ENCODE measurements at regions not wholly inside any gene's neighbourhood (a gene's known extent, or its start where the extent isn't known, plus 50 kb on each side); places are given as distances from the start of the nearest gene placed in this dataset.

DNA sequence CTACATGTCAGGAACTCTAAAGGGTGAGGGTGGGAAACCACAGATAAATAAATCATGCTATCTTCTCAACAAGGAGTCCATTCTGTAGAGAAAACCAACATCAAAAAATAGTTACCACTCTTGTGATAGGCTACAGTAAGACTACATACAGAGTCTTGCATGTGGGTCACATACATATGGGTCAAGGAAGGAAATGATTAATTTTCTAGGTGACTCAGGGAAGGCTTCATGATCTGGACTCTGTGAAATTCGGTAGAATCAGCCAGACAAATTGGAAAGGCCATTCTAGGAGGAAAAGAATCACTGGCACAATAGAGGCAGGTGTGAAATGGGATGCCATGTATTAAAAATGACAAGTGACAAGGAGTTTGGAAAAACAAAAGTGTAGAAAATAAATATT lies 638.9 kb downstream of the LIG4 start:
- TF ChIP-seq, protein P1, sequence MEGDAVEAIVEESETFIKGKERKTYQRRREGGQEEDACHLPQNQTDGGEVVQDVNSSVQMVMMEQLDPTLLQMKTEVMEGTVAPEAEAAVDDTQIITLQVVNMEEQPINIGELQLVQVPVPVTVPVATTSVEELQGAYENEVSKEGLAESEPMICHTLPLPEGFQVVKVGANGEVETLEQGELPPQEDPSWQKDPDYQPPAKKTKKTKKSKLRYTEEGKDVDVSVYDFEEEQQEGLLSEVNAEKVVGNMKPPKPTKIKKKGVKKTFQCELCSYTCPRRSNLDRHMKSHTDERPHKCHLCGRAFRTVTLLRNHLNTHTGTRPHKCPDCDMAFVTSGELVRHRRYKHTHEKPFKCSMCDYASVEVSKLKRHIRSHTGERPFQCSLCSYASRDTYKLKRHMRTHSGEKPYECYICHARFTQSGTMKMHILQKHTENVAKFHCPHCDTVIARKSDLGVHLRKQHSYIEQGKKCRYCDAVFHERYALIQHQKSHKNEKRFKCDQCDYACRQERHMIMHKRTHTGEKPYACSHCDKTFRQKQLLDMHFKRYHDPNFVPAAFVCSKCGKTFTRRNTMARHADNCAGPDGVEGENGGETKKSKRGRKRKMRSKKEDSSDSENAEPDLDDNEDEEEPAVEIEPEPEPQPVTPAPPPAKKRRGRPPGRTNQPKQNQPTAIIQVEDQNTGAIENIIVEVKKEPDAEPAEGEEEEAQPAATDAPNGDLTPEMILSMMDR (IDR thresholded peaks at IDR 0.05; ENCODE audit: control extremely low read depth, extremely low read depth, low read depth, missing control alignments) = no peak
- CTCF ChIA-PET = no interaction called here
- no peak for DNase-seq (ENCODE audit: extremely low spot score)
- POLR2A ChIA-PET = no interaction called here

DNA sequence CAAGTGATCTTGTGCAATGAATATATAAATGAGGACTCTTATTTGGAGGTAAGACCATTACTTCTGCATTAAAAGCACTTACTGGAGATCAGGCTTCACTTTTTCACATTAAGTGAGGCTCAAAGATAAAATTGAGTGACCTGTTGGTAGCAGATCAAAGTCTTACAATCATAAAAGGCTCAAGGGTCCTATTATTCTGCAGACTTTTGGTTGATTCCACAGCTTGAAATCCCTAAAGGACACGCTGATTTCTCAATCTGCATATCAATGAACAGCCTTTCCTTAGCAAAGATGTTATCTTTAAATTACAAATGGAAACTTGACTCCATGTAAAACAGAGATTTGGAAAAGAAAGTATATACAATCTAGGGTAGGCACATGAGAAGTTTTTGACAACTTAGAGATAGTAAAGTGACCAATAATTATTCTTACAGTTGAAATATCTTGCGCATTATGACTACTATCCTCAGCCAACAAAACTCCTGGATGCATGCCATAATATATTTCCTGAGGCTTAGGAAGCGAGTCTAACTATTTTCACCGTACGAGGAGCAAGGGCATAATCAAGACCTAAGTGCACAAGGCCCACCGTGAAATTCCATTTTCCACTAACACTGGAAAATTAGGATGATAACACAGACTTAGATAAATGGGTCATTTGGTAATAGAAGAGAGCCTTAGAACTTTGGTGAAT lies 640.7 kb downstream of the LIG4 start:
- TF ChIP-seq, protein P1 (IDR thresholded peaks at IDR 0.05; ENCODE audit: control extremely low read depth, extremely low read depth, low read depth, missing control alignments) = no peak
- ChIA-PET POLR2A (no interaction called here), CTCF (no interaction called here)
- no peak for DNase-seq (ENCODE audit: extremely low spot score)

DNA sequence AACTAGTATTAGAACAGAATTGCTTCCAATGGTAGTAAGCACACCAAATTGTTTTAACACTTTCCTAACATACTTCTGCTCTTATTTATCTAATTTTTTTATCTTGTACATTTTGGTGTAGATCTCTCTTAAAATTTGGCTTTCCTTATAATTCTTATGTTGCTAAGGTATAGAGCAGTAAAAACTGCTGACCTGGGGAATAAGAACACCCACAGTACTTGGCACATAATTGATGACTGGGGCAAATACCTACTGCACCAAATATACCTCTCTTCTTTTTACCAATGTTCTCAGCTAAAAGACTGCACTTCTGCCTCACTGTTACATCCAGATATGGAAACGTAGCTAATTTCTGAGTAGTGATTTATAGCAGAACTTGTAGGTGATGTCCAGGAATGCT lies 642.2 kb downstream of the LIG4 start:
- ChIA-PET CTCF (interaction anchor here (1.1 kb wide), 1 partner anchor 10 kb away, joined by 3 read pairs; no protein-coding TSS in a partner anchor), POLR2A (no interaction called here)
- DNase-seq (ENCODE audit: extremely low spot score) = no peak
- TF ChIP-seq, protein P1 (IDR thresholded peaks at IDR 0.05; ENCODE audit: control extremely low read depth, extremely low read depth, low read depth, missing control alignments) = no peak

DNA sequence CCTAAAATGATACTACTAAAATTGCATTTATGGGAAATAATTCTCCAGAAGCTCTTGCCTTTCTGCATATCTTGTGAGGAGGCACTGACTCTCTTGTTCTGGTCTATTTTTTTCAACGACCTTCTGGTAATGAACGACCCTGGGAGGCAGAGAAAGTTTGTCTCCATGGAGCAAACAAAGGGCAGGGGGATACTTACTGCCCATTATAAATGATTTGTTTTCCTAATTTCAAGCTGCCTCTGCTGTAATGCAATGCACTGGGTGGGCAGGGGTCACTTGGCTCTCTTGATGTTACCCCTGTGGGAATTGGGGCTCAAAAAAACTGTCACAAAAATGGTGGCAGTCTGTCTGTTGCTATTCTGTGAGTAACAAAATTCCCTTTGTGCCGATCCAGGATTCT lies 643.2 kb downstream of the LIG4 start:
- ChIA-PET CTCF (no interaction called here), POLR2A (no interaction called here)
- TF ChIP-seq, protein P1 (IDR thresholded peaks at IDR 0.05; ENCODE audit: control extremely low read depth, extremely low read depth, low read depth, missing control alignments) = no peak
- DNase-seq (ENCODE audit: extremely low spot score) = no peak

DNA sequence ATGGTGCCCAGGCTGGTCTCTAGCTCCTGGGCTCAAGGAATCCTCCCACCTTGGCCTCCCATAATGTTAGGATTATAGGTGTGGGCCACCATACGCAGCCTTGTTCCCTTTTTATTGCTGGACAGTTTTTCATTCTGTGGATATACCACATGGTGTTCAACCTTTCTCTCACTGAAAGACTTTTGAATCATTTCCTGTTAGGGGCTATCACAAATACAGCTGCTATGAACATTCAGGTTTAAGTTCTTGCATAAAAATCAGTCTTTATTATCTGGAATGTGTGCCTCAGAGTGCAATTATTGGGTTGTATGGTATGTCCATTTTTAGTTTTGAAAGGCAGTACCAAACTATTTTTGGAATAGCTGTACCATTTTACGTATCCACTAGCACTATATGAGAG lies 647.2 kb downstream of the LIG4 start:
- TF ChIP-seq, protein P1 (IDR thresholded peaks at IDR 0.05; ENCODE audit: control extremely low read depth, extremely low read depth, low read depth, missing control alignments) = no peak
- DNase-seq (ENCODE audit: extremely low spot score) = no peak
- ChIA-PET CTCF (no interaction called here), POLR2A (no interaction called here)

DNA sequence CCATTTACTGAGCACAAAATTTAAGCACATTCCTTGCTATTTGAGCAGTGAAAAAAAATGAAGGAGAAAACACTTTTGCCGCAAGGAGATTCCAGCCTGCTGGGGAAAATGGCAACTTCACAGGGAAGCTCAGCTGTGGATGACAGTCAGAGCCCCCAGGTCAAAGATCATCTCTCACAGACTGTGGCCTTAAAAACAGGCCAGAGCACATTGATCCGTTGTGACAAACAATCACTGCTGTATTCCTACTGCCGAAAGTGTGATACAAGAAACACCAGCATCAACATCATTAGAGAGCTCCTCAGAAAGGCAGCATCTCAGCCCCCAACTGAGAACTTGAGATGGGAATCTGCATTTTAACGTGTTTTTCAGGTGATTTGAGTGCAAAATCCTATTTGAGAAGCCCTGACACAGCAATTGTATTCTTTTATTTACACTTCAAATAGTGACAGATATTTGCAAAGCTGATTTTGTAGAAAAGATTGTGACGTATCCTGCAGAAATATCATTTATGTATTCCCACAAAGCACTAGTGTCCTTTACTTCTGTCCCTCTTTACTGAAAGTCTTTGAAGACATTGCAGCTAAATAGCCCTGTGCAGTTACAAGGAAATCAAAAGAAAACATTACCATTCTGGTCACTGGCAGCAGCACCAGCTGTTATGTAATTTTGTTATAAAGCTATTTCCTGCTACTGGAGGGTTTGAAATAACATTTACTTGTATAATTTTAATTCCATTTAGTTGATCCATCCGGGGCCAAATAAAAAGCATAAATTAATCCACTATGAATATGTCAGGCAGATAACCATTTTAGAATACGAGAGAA lies 652.0 kb downstream of the LIG4 start:
- POLR2A ChIA-PET = no interaction called here
- TF ChIP-seq, protein P1 (IDR thresholded peaks at IDR 0.05; ENCODE audit: control extremely low read depth, extremely low read depth, low read depth, missing control alignments) = no peak
- CTCF ChIA-PET = interaction anchor here (1.2 kb wide), 1 partner anchor 10 kb away, joined by 3 read pairs; no protein-coding TSS in a partner anchor
- DNase-seq (ENCODE audit: extremely low spot score) = no peak
